ENCODE measurements at regions not wholly inside any gene's neighbourhood (a gene's known extent, or its start where the extent isn't known, plus 50 kb on each side); places are given as distances from the start of the nearest gene placed in this dataset.

GRCh38 chr1:17933971-17934370 lies 173.6 kb upstream of the IGSF21 start:
- TF ChIP-seq CTCF (conservative IDR thresholded peaks at IDR 0.05; ENCODE audit: low read length) (no peak), EZH2phosphoT487 (IDR thresholded peaks at IDR 0.05; ENCODE audit: borderline replicate concordance) (no peak)
- Histone ChIP-seq H3F3A (ENCODE audit: low read depth) (no peaks in the 10 kb centered on the region), H3K9ac (ENCODE audit: low read depth, low read length, poor library complexity, severe bottlenecking) (no peak overlapping the region), H3K79me2 (ENCODE audit: insufficient read depth, low read length) (no peaks in the 10 kb centered on the region), H3K9me3 (ENCODE audit: insufficient read depth, low read depth, low read length) (no peaks in the 10 kb centered on the region), H3K4me1 (ENCODE audit: insufficient read depth, low read length, poor library complexity, severe bottlenecking) (no peaks in the 10 kb centered on the region), H3K27me3 (ENCODE audit: insufficient read depth, low read length, poor library complexity, severe bottlenecking) (no peaks in the 10 kb centered on the region), H3K4me2 (ENCODE audit: low read depth, low read length, poor library complexity, severe bottlenecking) (no peak overlapping the region), H4K20me1 (ENCODE audit: insufficient read depth, low read length, poor library complexity, severe bottlenecking) (no peaks in the 10 kb centered on the region), H3K4me3 (ENCODE audit: low read length, poor library complexity, severe bottlenecking) (no peak overlapping the region), H3K36me3 (ENCODE audit: insufficient read depth, low read length) (no peaks in the 10 kb centered on the region), H3K9me2 (replicated peaks; ENCODE audit: low read depth, low read length) (no peaks in the 10 kb centered on the region), H2AFZ (ENCODE audit: low read length) (no peak overlapping the region)

- Histone ChIP-seq H3K4me2 (ENCODE audit: low read depth, low read length, poor library complexity, severe bottlenecking) (no peak overlapping the region), H3F3A (ENCODE audit: low read depth) (no peaks in the 10 kb centered on the region), H3K9me2 (replicated peaks; ENCODE audit: low read depth, low read length) (no peaks in the 10 kb centered on the region), H3K4me1 (ENCODE audit: insufficient read depth, low read length, poor library complexity, severe bottlenecking) (no peaks in the 10 kb centered on the region), H2AFZ (ENCODE audit: low read length) (no peak overlapping the region), H3K27me3 (ENCODE audit: insufficient read depth, low read length, poor library complexity, severe bottlenecking) (no peaks in the 10 kb centered on the region), H3K4me3 (ENCODE audit: low read length, poor library complexity, severe bottlenecking) (no peak overlapping the region), H3K9me3 (ENCODE audit: insufficient read depth, low read depth, low read length) (no peaks in the 10 kb centered on the region), H4K20me1 (ENCODE audit: insufficient read depth, low read length, poor library complexity, severe bottlenecking) (no peaks in the 10 kb centered on the region), H3K9ac (ENCODE audit: low read depth, low read length, poor library complexity, severe bottlenecking) (no peak overlapping the region), H3K79me2 (ENCODE audit: insufficient read depth, low read length) (no peaks in the 10 kb centered on the region), H3K36me3 (ENCODE audit: insufficient read depth, low read length) (no peaks in the 10 kb centered on the region)
- TF ChIP-seq CTCF (conservative IDR thresholded peaks at IDR 0.05; ENCODE audit: low read length) = no peak
- TF ChIP-seq EZH2phosphoT487 (IDR thresholded peaks at IDR 0.05; ENCODE audit: borderline replicate concordance) = no peak
These were observed 172.4 kb upstream of the IGSF21 start for GRCh38 chr1:17935230-17935629.

GRCh38 chr1:17941431-17942189 lies 166.0 kb upstream of the IGSF21 start:
- H3K4me3 ChIP-seq (ENCODE audit: low read length, poor library complexity, severe bottlenecking) = no peak overlapping the region
- no peaks in the 10 kb centered on the region for H3K9me3 ChIP-seq (ENCODE audit: insufficient read depth, low read depth, low read length)
- H3F3A ChIP-seq (ENCODE audit: low read depth) = no peaks in the 10 kb centered on the region
- H3K36me3 ChIP-seq (ENCODE audit: insufficient read depth, low read length) = no peaks in the 10 kb centered on the region
- TF ChIP-seq CTCF (conservative IDR thresholded peaks at IDR 0.05; ENCODE audit: low read length) = no peak
- no peak for TF ChIP-seq EZH2phosphoT487 (IDR thresholded peaks at IDR 0.05; ENCODE audit: borderline replicate concordance)
- no peaks in the 10 kb centered on the region for H3K79me2 ChIP-seq (ENCODE audit: insufficient read depth, low read length)
- H3K27me3 ChIP-seq (ENCODE audit: insufficient read depth, low read length, poor library complexity, severe bottlenecking) = no peaks in the 10 kb centered on the region
- H3K9me2 ChIP-seq (replicated peaks; ENCODE audit: low read depth, low read length) = no peaks in the 10 kb centered on the region
- H3K4me2 ChIP-seq (ENCODE audit: low read depth, low read length, poor library complexity, severe bottlenecking) = no peak overlapping the region
- H2AFZ ChIP-seq (ENCODE audit: low read length) = no peak overlapping the region
- H4K20me1 ChIP-seq (ENCODE audit: insufficient read depth, low read length, poor library complexity, severe bottlenecking) = no peaks in the 10 kb centered on the region
- H3K4me1 ChIP-seq (ENCODE audit: insufficient read depth, low read length, poor library complexity, severe bottlenecking) = no peaks in the 10 kb centered on the region
- H3K9ac ChIP-seq (ENCODE audit: low read depth, low read length, poor library complexity, severe bottlenecking) = no peak overlapping the region
